Activated T-cell treated with anti-CD3 and anti-CD28 coated beads, Interleukin-2, amount 50 U/mL, for 4 hours (primary cell): ENCODE measurements at regions not wholly inside any gene's neighbourhood (a gene's known extent, or its start where the extent isn't known, plus 50 kb on each side); places are given as distances from the start of the nearest gene placed in this dataset.
"Not testable (repeated sequence)": the region's sequence is repeated elsewhere in the genome, so short reads cannot be mapped to it uniquely, and the experiment has no call there.

ENCODE experiments used
- ATAC-seq, 2 donors: fragments of 200-7000 bp; cut with Tn5 transposase; one replicate each; pipeline ENCODE4 v1.10.0; 2021
- DNase-seq: peaks from one replicate; pipeline ENCODE4 v3.0.0-alpha.2; 2020
- H3K27me3 Mint-ChIP-seq: one replicate; pipeline ENCODE4 v1.8.0; 2021; ENCODE audit warnings: low read depth, mixed read lengths
- H3K36me3 Mint-ChIP-seq: one replicate; pipeline ENCODE4 v1.8.0; 2022; ENCODE audit warnings: mixed read lengths; ENCODE audit not compliant: insufficient read depth
- H3K4me1 Mint-ChIP-seq: one replicate; pipeline ENCODE4 v1.8.0; 2021; ENCODE audit warnings: low read depth, mixed read lengths
- H3K4me3 Mint-ChIP-seq: one replicate; pipeline ENCODE4 v1.8.0; 2021; ENCODE audit warnings: mild to moderate bottlenecking, moderate library complexity, mixed read lengths
- H3K9me3 Mint-ChIP-seq: one replicate; pipeline ENCODE4 v1.8.0; 2021; ENCODE audit warnings: mixed read lengths

- DNase-seq: no peak
- Mint-ChIP-seq H3K4me3 (peak overlapping the region; percentile 25), H3K4me1 (peaks cover 3% of the 10 kb centered on the region), H3K36me3 (no peaks in the 10 kb centered on the region), H3K27me3 (peaks cover 24% of the 10 kb centered on the region), H3K9me3 (no peaks in the 10 kb centered on the region)
- peak; percentile 38 to 43 for ATAC-seq
Observed at GRCh38 chr7:35971133-35971891, 170.5 kb downstream of the SEPTIN7 start.

GRCh38 chr7:35975851-35976454 lies 175.1 kb downstream of the SEPTIN7 start:
- Mint-ChIP-seq H3K9me3 (no peaks in the 10 kb centered on the region), H3K36me3 (no peaks in the 10 kb centered on the region), H3K4me1 (peaks cover 3% of the 10 kb centered on the region), H3K4me3 (no peak overlapping the region), H3K27me3 (peaks cover 16% of the 10 kb centered on the region)
- DNase-seq: peak; percentile 21
- peak in 1 of 2 donors; percentile 73 for ATAC-seq

- not testable (repeated sequence) for DNase-seq, H3K36me3 Mint-ChIP-seq, H3K9me3 Mint-ChIP-seq, ATAC-seq, H3K27me3 Mint-ChIP-seq, H3K4me1 Mint-ChIP-seq, H3K4me3 Mint-ChIP-seq
Observed at GRCh38 chr7:35978816-35979640, 174.0 kb upstream of the EEPD1 start.

- no peak for DNase-seq
- no peaks in the 10 kb centered on the region for H3K4me1 Mint-ChIP-seq
- H3K36me3 Mint-ChIP-seq: no peaks in the 10 kb centered on the region
- no peaks in the 10 kb centered on the region for H3K27me3 Mint-ChIP-seq
- no peaks in the 10 kb centered on the region for H3K9me3 Mint-ChIP-seq
- no peak for ATAC-seq
- H3K4me3 Mint-ChIP-seq: no peak overlapping the region
Observed at GRCh38 chr7:35982600-35982999, 170.5 kb upstream of the EEPD1 start.

GRCh38 chr7:35983626-35984025 lies 169.4 kb upstream of the EEPD1 start:
- no peaks in the 10 kb centered on the region for H3K27me3 Mint-ChIP-seq

GRCh38 chr7:35985126-35985754 lies 167.8 kb upstream of the EEPD1 start:
- no peaks in the 10 kb centered on the region for H3K9me3 Mint-ChIP-seq
- peak; percentile 75 for DNase-seq
- no peaks in the 10 kb centered on the region for H3K27me3 Mint-ChIP-seq
- no peaks in the 10 kb centered on the region for H3K36me3 Mint-ChIP-seq
- peak; percentile 98 to 99 for ATAC-seq
- no peaks in the 10 kb centered on the region for H3K4me1 Mint-ChIP-seq
- no peak overlapping the region for H3K4me3 Mint-ChIP-seq

More at GRCh38 chr7:35983626-35984025, 169.4 kb upstream of the EEPD1 start:
- ATAC-seq (no peak), DNase-seq (no peak)
- Mint-ChIP-seq H3K4me1 (no peaks in the 10 kb centered on the region), H3K36me3 (no peaks in the 10 kb centered on the region), H3K9me3 (no peaks in the 10 kb centered on the region), H3K4me3 (no peak overlapping the region)

- no peak for ATAC-seq
- no peak for DNase-seq
Observed at GRCh38 chr7:35987016-35987415, 166.0 kb upstream of the EEPD1 start.

GRCh38 chr7:35988105-35988504 lies 164.9 kb upstream of the EEPD1 start:
- H3K4me1 Mint-ChIP-seq: peaks cover 12% of the 10 kb centered on the region
- no peaks in the 10 kb centered on the region for H3K27me3 Mint-ChIP-seq
- H3K9me3 Mint-ChIP-seq: no peaks in the 10 kb centered on the region
- H3K4me3 Mint-ChIP-seq: no peak overlapping the region
- ATAC-seq (no peak), DNase-seq (no peak)
- no peaks in the 10 kb centered on the region for H3K36me3 Mint-ChIP-seq

More at GRCh38 chr7:35987016-35987415, 166.0 kb upstream of the EEPD1 start:
- no peaks in the 10 kb centered on the region for H3K27me3 Mint-ChIP-seq
- no peaks in the 10 kb centered on the region for H3K36me3 Mint-ChIP-seq
- H3K4me1 Mint-ChIP-seq: peaks cover 11% of the 10 kb centered on the region
- H3K9me3 Mint-ChIP-seq: no peaks in the 10 kb centered on the region
- no peak overlapping the region for H3K4me3 Mint-ChIP-seq

- H3K36me3 Mint-ChIP-seq: no peaks in the 10 kb centered on the region
- peaks cover 12% of the 10 kb centered on the region for H3K4me1 Mint-ChIP-seq
- DNase-seq (no peak), ATAC-seq (no peak)
- H3K9me3 Mint-ChIP-seq: no peaks in the 10 kb centered on the region
- H3K4me3 Mint-ChIP-seq: no peak overlapping the region
- H3K27me3 Mint-ChIP-seq: no peaks in the 10 kb centered on the region
Observed at GRCh38 chr7:35988818-35989217, 164.2 kb upstream of the EEPD1 start.

GRCh38 chr7:35991511-35992232 lies 161.4 kb upstream of the EEPD1 start:
- Mint-ChIP-seq H3K27me3 (no peaks in the 10 kb centered on the region), H3K4me3 (no peak overlapping the region), H3K36me3 (no peaks in the 10 kb centered on the region), H3K9me3 (no peaks in the 10 kb centered on the region), H3K4me1 (peaks cover 12% of the 10 kb centered on the region)
- no peak for DNase-seq
- ATAC-seq: peak; percentile 59 to 63

- H3K9me3 Mint-ChIP-seq: no peaks in the 10 kb centered on the region
- H3K36me3 Mint-ChIP-seq: no peaks in the 10 kb centered on the region
- ATAC-seq (no peak), DNase-seq (no peak)
- no peak overlapping the region for H3K4me3 Mint-ChIP-seq
- H3K27me3 Mint-ChIP-seq: no peaks in the 10 kb centered on the region
- peaks cover 12% of the 10 kb centered on the region for H3K4me1 Mint-ChIP-seq
Observed at GRCh38 chr7:35992436-35992835, 160.6 kb upstream of the EEPD1 start.

- Mint-ChIP-seq H3K9me3 (no peaks in the 10 kb centered on the region), H3K36me3 (no peaks in the 10 kb centered on the region), H3K4me1 (peaks cover 12% of the 10 kb centered on the region), H3K4me3 (no peak overlapping the region), H3K27me3 (no peaks in the 10 kb centered on the region)
- ATAC-seq (no peak), DNase-seq (no peak)
Observed at GRCh38 chr7:35993113-35993512, 159.9 kb upstream of the EEPD1 start.

- no peak for ATAC-seq
- no peaks in the 10 kb centered on the region for H3K9me3 Mint-ChIP-seq
- H3K4me3 Mint-ChIP-seq: no peak overlapping the region
- H3K27me3 Mint-ChIP-seq: no peaks in the 10 kb centered on the region
- H3K4me1 Mint-ChIP-seq: peaks cover 12% of the 10 kb centered on the region
- DNase-seq: no peak
- no peaks in the 10 kb centered on the region for H3K36me3 Mint-ChIP-seq
Observed at GRCh38 chr7:35993676-35994606, 159.1 kb upstream of the EEPD1 start.
